HL-60 (cell line): ENCODE measurements at regions not wholly inside any gene's neighbourhood (a gene's known extent, or its start where the extent isn't known, plus 50 kb on each side); places are given as distances from the start of the nearest gene placed in this dataset.

Experiments used
- DNase-seq, 2 experiments: peaks; one replicate each; pipeline ENCODE4 v3.0.0-alpha.2; 2010 to 2020; ENCODE audit warnings: low read depth in 1 of 2, low spot score in 1 of 2
- H3K27ac ChIP-seq: fragments of 250-450 bp; sonication (Bioruptor Pico); replicated peaks from 2 replicates; pipeline ENCODE4 v1.5.1; 2020; ENCODE audit warnings: mild to moderate bottlenecking, moderate library complexity
- H3K27me3 ChIP-seq: fragments of 250-450 bp; sonication (Bioruptor Pico); 2 replicates; pipeline ENCODE4 v1.5.1; 2021; ENCODE audit warnings: mild to moderate bottlenecking, moderate library complexity; ENCODE audit not compliant: insufficient read depth, poor library complexity, severe bottlenecking
- H3K4me3 ChIP-seq: replicated peaks from 2 replicates; pipeline ENCODE4 v1.5.1; 2011; ENCODE audit warnings: mild to moderate bottlenecking, control low read depth, low read length; ENCODE audit not compliant: insufficient read depth
- CTCF ChIP-seq: IDR thresholded peaks from one replicate; pipeline ENCODE4 v1.5.1; 2011; ENCODE audit warnings: low read length, control low read depth, inconsistent platforms; ENCODE audit not compliant: insufficient read depth
- GABPA ChIP-seq: IDR thresholded peaks from 2 replicates; pipeline ENCODE4 v1.6.1; 2012; ENCODE audit warnings: low read depth
- POLR2AphosphoS5 ChIP-seq: IDR thresholded peaks from 2 replicates; pipeline ENCODE4 v1.6.1; 2012; ENCODE audit warnings: low read depth
- REST ChIP-seq: IDR thresholded peaks from 2 replicates; pipeline ENCODE4 v1.6.1; 2012; ENCODE audit warnings: low read depth; ENCODE audit not compliant: insufficient replicate concordance
- SPI1 ChIP-seq: IDR thresholded peaks from 2 replicates; pipeline ENCODE4 v1.6.1; 2012; ENCODE audit warnings: low read depth, mild to moderate bottlenecking, borderline replicate concordance

GRCh38 chrX:39669668-39670067 lies 428.1 kb downstream of the BCOR start:
- TF ChIP-seq CTCF (no peak), REST (no peak), GABPA (no peak)
- no peak for DNase-seq
- Histone ChIP-seq H3K27ac (no peak overlapping the region), H3K4me3 (no peak overlapping the region), H3K27me3 (no peaks in the 10 kb centered on the region)

GRCh38 chrX:39670281-39670680 lies 427.5 kb downstream of the BCOR start:
- no peak overlapping the region for H3K4me3 ChIP-seq
- no peak overlapping the region for H3K27ac ChIP-seq
- TF ChIP-seq SPI1 (no peak), REST (no peak), GABPA (no peak), POLR2AphosphoS5 (no peak), CTCF (no peak)
- no peak for DNase-seq
- no peaks in the 10 kb centered on the region for H3K27me3 ChIP-seq

- no peaks in the 10 kb centered on the region for H3K27me3 ChIP-seq
- no peak for DNase-seq
Measured at GRCh38 chrX:39672405-39672804, 425.4 kb downstream of the BCOR start.

More at GRCh38 chrX:39672405-39672804, 425.4 kb downstream of the BCOR start:
- Histone ChIP-seq H3K4me3 (no peak overlapping the region), H3K27ac (no peak overlapping the region)
- no peak for TF ChIP-seq POLR2AphosphoS5
- no peak for TF ChIP-seq SPI1
- no peak for TF ChIP-seq CTCF
- no peak for TF ChIP-seq GABPA
- no peak for TF ChIP-seq REST
